Right ventricle myocardium superior (tissue), 1 donor: ENCODE measurements at regions not wholly inside any gene's neighbourhood (a gene's known extent, or its start where the extent isn't known, plus 50 kb on each side); places are given as distances from the start of the nearest gene placed in this dataset.
"Not testable (repeated sequence)": the region's sequence is repeated elsewhere in the genome, so short reads cannot be mapped to it uniquely, and the experiment has no call there.

Experiments used
- ATAC-seq: fragments of 200-7000 bp; cut with Tn5 transposase; one replicate; pipeline ENCODE4 v1.9.1; 2020; ENCODE audit warnings: mild to moderate bottlenecking; ENCODE audit not compliant: poor library complexity
- DNase-seq: peaks from one replicate; pipeline ENCODE4 v3.0.0-alpha.2; 2020
- intact Hi-C: fragments of 100-400 bp; cut with DNase I; formaldehyde crosslinking; loops from one replicate; pipeline ENCODE4 v1.11.2; 2022
- donor health status: DM: no; HTN: yes; CAD: no; lungs with severe emphysema.

DNA sequence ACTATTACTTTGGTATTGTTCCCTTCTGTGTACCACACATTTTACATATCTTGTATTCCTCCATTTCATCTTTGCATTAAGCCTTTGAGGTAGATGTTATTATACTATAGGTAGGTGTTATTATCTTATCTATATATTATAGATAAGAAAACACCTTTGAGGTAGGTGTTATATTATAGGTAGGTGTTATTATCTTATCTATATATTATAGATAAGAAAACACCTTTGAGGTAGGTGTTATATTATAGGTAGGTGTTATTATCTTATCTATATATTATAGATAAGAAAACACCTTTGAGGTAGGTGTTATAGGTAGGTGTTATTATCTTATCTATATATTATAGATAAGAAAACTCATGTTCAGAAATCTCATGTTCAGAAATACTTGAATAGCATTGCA is 187.0 kb upstream of the USP15 start:
- DNase-seq, intact Hi-C loops, ATAC-seq: not testable (repeated sequence)

DNA sequence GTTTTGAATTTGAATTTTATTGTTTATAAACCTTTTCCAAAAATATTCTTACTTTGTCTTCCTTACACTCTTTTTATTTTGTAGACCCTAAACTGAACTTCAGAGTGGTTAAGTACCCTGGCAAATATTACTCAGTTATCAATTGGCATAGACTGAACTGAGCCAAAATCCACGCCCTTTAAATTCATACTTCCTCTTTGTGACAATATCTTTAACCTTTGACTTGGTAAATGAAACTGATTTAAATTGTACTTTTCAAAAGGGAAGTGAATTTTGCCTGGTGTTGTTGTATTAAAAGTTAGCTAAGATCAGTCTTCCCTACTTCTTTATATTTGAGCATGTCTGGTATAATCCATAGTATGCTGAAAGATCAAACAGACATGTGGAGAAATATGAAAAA is 184.3 kb upstream of the USP15 start:
- intact Hi-C loops = no loop called here
- no peak for DNase-seq
- no peak for ATAC-seq

DNA sequence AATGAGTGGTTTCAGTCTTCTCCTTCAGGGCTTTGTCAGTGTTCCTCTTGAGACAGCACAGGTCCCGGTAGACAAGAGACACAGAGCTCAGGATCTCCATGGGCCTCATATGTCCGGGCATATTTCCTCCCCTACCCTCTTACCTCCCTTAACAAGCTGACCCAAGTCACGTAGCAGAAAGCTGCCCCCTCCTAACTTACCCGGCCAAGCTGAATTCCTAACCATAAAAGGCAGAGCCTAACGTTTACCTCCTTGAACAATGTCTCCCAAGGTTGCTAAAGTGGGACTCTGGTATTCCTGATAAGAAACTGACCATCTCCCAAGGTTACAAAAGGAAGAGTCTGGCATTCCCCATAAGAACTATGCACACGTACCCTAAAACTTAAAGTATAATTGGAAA is 182.2 kb upstream of the USP15 start:
- intact Hi-C loops = no loop called here
- ATAC-seq = no peak
- DNase-seq = no peak

DNA sequence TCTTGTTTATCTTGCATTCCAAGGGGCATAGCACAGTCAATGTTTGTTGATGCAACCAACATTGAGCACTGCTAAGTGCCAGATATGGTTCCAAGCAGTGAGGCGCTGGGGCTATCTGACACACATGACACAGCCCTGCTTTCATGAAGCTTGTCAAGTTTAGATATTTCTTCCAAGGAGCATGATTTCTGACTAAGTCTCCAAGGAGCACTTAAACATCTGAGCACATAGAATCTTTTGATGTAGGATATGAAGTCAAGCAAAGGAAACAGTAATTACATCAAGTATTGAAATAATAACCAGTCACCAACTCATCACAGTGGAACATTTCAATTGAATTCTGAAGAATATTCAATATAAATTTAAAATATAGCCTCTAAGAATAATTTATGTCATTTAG is 177.8 kb upstream of the USP15 start:
- ATAC-seq (no peak), DNase-seq (no peak)
- intact Hi-C loops = no loop called here

DNA sequence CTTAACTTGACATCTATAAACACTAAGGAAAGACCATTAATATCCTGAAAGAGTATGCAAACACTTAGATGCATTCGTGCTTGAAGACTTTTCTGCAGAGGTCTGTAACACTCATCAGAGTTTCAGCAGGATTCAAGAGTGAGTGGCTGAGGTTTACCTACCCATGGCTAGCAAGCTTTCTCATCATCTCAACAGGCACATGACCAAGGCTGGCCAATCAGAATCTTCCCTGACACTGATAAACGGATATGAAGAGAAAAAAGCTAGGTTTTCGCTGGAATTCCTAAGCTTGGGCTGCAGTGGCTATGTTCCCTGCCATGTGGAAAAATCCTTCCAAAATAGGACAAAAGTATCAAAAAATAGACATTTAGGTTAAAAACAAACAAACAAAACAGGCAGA is 162.1 kb upstream of the USP15 start:
- ATAC-seq (no peak), DNase-seq (no peak)
- intact Hi-C loops = no loop called here

DNA sequence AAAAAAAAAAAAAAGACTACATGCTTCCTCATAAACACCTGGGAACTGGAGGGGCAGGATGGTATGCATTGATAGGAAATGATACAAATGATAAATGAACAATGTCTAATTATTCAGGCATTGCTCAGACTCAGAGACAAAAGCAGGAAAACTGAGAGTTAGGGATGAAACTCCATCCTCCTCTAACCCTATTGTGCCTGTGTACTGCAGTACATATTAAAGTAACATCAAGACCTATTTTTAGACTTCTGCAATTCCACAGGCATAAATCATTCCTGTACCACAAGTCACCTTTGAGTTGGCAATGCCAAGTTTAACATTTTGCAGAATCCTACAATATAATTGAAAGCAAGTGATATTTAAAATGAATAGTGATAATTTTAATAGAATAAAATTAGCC is 156.5 kb upstream of the USP15 start:
- ATAC-seq = no peak

DNA sequence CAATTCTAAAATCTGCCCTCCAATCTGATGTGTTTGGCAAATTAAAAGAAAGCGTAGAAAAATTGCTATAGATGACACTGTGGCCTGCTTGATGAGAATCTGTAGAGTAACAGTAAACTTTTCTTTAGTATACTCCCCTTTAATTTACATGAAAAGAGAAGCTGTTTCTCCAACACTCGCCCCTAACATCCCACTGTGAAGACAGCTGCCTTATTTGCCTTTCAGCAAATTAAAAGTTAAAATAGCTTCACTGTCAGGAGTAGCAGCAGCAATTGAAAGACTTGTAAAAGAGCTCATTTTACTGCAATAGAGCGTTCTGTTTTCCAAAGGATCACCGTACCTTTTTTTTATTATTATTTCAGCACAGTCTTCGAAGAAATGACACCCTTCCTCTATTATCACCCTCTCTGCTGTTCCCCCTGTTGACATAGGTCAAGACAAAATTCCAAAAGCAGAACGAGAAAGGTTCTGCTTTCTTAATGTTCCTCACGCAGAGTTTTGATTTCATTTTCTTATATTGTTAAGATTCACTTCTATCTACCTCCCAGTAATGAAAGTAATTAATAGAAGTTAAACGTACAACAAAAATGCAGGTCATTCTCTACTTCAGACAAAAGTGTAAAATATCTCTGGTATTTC is 153.5 kb upstream of the USP15 start:
- DNase-seq (no peak), ATAC-seq (no peak)
- intact Hi-C loops = no loop called here

More for the DNA sequence above, 156.5 kb upstream of the USP15 start:
- no peak for DNase-seq
- intact Hi-C loops = no loop called here

DNA sequence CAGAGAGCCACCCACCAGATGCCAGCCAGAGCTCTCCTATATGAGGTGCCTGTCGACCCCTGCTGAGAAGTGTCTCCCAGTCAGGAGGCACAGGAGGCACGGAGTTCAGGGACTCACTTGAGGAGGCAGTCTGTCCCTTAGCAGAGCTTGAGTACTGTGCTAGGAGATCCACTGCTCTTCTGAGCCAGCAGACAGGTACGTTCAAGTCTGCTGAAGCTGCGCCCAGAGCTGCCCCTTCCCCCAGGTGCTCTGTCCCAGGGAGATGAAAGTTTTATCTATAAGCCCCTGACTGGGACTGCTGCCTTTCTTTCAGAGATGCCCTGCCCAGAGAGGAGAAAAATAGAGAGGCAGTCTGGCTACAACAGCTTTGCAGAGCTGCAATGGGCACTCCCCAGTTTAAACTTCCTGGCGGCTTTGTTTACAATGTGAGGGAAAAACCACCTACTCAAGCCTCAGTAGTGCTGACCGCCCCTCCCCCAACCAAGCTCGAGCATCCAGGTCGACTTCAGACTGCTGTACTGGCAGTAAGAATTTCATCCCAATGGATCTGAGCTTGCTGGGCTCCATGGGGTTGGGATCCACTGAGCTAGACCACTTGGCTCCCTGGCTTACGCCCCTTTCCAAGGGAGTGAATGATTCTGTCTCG is 146.7 kb upstream of the USP15 start:
- no peak for ATAC-seq
- intact Hi-C loops = no loop called here
- no peak for DNase-seq

DNA sequence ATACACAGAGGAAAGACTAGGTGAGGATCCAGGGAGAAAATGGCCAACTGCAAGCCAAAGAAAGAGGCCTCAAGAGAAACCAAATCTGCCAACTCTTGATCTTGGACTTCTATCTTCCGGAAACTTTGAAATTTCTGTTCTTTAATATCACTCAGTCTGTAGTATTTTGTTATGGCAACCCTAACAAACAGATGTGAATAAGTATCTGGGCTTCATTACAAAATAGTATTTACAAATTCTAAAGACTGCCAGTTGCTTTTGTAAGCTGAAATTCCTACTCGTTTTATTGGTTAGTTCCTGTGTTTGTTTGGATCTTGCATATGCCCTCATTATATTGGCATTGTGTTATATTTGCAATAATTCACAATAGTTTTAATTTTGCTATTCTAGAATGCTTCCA is 143.2 kb upstream of the USP15 start:
- intact Hi-C loops = no loop called here
- no peak for ATAC-seq
- DNase-seq = no peak

DNA sequence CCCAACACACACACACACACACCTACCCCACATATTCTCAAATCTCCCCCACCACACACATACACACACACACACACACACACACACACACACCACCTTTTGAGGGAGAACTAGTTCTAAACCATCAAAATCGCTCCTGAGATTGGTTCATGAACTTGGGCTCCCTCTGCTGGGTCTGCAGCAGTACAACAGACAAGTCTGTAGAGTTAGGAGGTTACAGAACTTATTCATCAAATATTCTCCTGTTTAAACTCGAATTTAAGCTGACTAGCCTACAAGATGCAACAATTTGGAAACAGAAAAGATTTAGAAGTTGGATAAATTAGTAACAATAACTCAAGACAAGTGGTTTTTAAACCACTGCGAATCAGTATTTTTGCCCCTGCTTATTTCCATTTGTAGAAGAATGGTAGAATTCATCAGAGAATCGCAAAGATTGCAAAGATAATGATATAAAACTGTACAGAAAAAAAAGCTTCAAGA is 136.4 kb upstream of the USP15 start:
- peak; percentile 46 for ATAC-seq
- intact Hi-C loops = no loop called here
- no peak for DNase-seq

DNA sequence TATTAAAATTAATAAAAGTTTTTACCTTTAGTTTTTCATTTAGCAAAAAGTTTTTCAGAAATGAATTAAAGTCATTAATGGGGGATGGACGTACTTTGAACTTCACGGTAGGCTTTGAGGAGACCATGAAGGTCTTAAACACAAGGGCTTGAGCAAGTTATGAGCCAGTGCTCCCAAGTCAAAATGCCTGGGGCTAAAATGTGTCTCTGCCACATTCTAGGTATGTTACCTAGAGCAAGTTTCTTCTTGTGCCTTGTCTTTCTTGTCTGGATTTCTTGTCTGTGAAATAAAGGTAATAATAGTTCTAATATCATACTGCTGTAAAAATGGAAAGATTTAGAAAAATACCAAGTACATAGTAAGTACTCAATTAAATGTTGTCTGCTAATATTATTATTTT is 132.7 kb upstream of the USP15 start:
- ATAC-seq (no peak), DNase-seq (no peak)
- intact Hi-C loops = no loop called here

DNA sequence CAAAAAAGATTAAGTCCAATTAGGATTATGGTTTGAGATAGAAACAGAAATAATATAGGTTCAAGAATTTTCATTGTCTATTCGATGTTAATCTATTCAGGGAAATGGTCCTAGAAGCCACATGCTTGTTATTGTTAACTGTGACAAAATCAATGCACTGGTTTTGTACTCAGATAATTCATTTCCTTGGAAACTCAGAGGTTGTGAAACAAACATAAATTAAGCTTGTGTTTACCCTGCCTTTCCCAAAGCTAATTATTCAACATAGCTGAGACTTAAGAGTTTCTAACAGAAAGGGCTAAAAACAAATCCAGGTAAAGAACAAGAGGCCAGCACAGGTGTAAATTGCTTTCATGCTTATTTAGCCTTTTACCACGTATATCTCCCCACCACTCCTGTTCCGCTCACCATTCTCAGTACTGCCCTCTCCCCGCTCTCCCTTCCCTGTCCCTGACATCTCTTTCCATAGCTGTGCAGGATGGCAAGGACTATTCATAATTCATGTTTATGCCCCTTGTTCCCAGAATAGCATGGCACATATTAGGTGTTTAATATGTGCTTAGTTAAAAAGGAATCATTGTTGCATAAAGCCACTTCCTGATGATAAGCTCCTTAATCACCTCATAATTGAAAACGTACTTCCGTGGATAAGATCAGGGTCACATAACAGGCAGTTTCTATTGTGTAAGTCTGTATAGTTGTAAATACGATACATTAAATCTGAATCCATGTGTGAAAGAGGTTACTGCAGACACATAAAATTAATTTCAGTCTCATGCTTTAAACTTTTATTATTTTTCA is 131.8 kb upstream of the USP15 start:
- DNase-seq (no peak), ATAC-seq (no peak)
- intact Hi-C loops = no loop called here

DNA sequence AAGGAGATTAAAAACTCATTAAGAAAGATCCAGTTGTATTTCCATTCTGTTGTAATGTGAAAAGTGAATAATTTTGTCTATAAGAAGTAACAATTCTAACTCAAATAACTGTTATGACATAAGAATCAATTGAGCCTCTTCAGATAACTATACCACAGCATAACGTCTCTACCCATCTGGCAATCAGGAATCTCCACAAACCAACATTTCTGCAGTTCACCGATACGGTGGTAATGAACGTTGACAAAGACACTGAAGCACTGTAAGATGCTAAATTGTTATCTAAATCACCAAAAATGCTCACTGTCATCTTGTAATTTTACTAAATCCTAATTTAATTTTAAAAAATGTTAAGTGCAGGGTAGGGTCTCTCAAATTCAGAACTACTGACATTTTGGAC is 130.9 kb upstream of the USP15 start:
- no peak for ATAC-seq

DNA sequence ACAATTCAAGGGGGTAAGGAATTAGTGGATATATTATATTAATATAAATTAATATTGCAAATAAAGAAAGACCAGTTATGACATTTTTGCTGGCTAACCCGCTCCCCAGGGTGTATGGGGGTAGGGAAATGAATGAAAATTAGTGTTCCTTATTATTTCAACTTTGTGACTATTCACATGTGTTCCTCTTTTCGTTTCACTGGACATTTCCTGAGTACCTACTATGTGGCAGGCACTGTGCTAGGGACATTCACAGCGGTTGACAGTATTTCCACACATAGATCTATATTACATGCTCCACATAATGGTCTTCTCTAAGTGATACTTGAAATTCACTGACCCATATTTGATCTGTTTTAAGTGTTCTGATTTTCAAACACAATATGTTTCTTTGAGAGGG is 129.8 kb upstream of the USP15 start:
- no peak for ATAC-seq
- intact Hi-C loops = no loop called here

More for the DNA sequence above, 130.9 kb upstream of the USP15 start:
- intact Hi-C loops = no loop called here
- DNase-seq = no peak

DNA sequence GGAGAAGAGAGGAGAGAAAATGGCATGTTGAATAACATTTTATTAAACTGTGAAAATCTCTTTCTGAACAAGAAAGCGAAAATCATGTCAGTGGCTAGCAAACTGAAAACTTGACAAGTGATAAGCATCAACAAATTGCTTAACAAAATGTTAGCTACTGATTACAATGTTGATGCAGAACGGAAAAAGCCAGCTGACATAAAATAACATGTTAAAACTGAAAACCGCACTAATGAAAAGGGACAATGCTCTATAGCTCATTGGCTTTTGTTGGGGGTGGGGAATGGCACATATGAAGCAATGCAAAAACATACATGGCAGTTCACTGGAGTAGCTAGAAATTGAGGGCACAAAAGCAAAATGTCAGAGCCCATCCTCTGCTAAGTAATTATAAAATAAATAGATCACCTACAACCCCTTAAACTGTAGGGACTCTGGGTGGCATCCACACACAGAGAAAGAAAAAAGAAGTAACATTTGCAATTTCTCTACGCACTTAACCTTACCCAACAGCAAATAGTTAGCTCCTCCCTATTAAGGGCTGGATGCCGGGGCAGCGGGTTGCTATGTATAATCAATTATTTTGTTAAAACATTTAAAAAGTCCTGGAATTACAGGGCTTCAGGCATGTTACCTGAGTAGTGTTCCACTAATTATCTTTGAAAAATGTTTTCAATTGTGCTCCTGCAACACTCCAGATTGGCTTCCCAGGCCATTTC is 129.2 kb upstream of the USP15 start:
- ATAC-seq (no peak), DNase-seq (no peak)
- intact Hi-C loops = no loop called here

More for the DNA sequence above, 129.8 kb upstream of the USP15 start:
- no peak for DNase-seq

DNA sequence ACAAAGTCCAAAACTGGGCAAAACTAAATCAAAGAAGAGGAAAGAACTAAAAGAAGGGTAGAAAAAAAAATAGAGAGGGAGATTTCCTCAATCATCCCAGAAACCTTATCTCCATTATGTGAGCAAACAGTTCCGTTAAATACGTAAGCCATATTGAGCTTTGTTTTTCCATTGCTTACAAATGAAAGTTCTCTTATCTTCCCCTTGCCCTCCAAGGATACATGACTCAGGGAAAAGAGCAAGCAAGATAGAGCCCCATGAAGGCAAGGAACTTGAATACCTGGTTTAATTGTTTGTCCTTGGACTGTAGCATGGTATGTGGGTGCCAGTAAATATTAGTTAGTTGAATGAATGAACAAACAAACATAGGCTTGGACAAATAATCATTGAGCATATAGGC is 126.8 kb upstream of the USP15 start:
- ATAC-seq (no peak), DNase-seq (no peak)
- intact Hi-C loops = no loop called here

DNA sequence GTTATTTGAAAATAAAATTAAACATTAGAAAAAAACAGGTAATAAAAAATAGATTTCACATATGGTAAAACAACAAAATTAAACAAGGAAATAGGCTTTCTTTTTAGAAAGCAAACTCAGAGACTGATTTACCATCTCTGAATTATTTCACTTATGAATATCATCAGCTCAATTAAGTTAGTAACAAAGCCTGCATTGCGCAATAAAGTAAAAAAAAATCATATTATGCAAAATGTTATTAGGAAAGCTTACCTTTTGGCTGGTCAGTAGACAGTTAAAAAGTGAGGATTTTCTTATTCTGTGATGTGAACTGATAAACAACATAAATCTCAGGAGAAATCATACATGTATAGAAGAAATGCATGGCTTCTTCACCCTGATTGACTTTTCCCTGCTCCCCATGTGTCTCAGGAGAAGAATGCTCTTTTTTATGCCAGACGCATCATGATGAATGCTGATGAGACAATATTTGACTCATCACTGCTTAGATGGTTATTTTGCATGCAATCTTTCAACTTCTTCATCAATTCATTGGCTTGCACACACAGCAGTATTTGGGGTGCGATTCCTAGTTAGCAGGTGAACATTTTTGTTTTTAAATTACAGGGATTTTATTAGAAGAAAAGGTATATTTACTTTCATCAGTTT is 124.5 kb upstream of the USP15 start:
- intact Hi-C loops = no loop called here
- no peak for ATAC-seq

DNA sequence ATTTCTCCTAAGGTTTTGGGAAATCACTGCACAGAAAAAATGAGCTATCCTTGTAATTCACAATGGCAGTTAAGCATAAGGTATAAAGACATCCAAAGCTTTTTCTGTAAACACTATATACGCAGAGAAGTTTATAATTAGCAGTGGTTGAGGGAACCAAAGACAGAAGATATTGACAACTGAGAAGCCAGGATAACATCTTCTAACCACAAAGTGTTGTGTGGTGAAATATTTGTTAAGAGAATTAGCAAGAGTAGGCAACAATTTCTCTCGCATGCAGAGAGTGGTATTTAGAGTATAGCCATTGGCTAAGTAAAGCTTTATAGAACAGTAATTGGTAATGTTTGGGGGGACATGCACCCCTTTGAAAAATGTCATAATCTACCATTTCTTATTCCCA is 123.7 kb upstream of the USP15 start:
- DNase-seq = no peak
- intact Hi-C loops = no loop called here
- no peak for ATAC-seq

More for the DNA sequence above, 124.5 kb upstream of the USP15 start:
- no peak for DNase-seq

DNA sequence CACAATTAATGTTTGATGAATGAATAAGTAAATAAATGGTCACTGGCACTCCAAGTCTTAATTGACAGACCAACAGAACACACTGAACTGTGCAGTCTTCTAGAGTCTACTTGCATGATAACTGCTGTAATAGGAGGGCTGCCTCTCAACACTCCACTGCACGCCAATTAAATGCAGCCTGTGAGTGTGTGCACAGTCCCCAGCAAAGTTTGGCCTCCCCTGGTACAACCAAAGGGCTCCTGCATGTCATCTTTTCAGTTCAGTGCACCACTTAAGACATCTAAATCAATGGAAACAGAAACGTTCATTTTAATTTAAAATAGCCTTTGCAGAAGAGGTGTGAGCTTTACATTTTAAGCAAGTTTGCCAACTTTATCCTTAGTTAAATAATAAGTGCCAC is 121.7 kb upstream of the USP15 start:
- ATAC-seq = no peak
- no peak for DNase-seq
- intact Hi-C loops = no loop called here
